ENCODE measurements at regions not wholly inside any gene's neighbourhood (a gene's known extent, or its start where the extent isn't known, plus 50 kb on each side); places are given as distances from the start of the nearest gene placed in this dataset.

DNA sequence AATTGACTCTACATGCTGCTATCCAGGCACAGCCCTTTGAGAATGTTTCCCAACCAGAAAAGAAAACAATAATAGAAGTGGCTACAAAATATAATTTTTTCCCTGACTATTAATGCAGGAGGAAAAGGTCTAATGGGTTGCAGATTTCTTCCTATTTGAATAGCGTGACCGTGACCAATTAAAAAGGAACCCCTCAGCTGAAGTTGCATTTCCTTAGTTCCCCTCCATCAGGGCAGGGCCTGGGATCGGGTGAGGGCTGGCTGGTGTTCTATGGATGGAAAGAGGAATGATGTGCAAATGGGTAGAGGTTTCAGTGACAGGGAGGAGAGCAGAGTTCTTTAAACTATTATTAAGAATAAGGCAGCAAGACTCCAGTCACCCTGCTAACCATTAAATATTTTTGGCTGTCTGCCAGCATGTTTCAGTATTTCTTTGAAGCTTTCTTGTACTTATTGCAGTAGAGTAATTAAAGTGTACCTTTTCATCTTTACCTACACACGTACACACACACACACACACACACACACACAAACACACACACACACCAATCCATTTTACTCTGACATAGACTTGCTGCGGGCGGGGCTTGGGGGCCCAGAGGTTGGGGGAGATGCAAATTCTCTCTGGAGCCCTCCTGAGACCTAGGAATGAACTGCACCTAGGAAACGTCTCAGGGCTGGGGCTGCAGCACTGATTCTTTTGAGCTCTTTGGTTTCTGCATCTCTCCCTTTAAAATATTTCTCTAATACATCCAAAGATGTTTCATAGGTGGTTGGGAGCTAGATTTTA is 154.8 kb upstream of the SLC35B3 start:
- Mint-ChIP-seq H3K9me3 (peaks cover 12% of the 10 kb centered on the region), H3K36me3 (ENCODE audit: low read depth) (no peaks in the 10 kb centered on the region), H3K27me3 (ENCODE audit: low read depth) (no peaks in the 10 kb centered on the region), H3K27ac (peak overlapping the region; percentile 46 to 74 (median 72)), H3K4me3 (no peak overlapping the region), H3K4me1 (peaks cover 12% of the 10 kb centered on the region)
- TF ChIP-seq, protein P1, sequence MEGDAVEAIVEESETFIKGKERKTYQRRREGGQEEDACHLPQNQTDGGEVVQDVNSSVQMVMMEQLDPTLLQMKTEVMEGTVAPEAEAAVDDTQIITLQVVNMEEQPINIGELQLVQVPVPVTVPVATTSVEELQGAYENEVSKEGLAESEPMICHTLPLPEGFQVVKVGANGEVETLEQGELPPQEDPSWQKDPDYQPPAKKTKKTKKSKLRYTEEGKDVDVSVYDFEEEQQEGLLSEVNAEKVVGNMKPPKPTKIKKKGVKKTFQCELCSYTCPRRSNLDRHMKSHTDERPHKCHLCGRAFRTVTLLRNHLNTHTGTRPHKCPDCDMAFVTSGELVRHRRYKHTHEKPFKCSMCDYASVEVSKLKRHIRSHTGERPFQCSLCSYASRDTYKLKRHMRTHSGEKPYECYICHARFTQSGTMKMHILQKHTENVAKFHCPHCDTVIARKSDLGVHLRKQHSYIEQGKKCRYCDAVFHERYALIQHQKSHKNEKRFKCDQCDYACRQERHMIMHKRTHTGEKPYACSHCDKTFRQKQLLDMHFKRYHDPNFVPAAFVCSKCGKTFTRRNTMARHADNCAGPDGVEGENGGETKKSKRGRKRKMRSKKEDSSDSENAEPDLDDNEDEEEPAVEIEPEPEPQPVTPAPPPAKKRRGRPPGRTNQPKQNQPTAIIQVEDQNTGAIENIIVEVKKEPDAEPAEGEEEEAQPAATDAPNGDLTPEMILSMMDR (IDR thresholded peaks at IDR 0.05; ENCODE audit: unreplicated experiment in 3 of 3): peak in 1 of 3 experiments; percentile 22

DNA sequence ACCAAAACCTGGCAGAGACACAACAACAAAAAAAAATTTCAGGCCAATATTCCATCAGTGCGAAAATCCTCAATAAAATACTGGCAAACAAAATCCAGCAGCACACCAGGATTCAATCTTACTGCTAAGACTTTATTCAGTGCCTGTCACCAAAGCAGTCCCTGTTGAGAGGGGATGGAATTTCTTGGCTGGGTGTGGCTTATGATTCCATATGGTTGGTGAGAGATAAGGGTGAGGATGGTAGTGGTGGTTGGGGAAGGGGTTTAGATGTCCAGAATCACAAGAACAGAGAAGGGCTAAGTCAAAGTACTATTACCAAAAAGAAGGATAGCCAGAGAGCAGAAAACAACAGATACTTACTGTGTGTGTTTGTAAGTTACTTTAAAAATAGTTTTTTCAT is 152.8 kb upstream of the SLC35B3 start:
- TF ChIP-seq, protein P1 (IDR thresholded peaks at IDR 0.05; ENCODE audit: unreplicated experiment in 3 of 3): no peak
- H3K27ac Mint-ChIP-seq: no peak overlapping the region
- no peak overlapping the region for H3K4me3 Mint-ChIP-seq
- H3K9me3 Mint-ChIP-seq: peaks cover 8% of the 10 kb centered on the region
- peaks cover 12% of the 10 kb centered on the region for H3K4me1 Mint-ChIP-seq
- no peaks in the 10 kb centered on the region for H3K27me3 Mint-ChIP-seq (ENCODE audit: low read depth)
- no peaks in the 10 kb centered on the region for H3K36me3 Mint-ChIP-seq (ENCODE audit: low read depth)

DNA sequence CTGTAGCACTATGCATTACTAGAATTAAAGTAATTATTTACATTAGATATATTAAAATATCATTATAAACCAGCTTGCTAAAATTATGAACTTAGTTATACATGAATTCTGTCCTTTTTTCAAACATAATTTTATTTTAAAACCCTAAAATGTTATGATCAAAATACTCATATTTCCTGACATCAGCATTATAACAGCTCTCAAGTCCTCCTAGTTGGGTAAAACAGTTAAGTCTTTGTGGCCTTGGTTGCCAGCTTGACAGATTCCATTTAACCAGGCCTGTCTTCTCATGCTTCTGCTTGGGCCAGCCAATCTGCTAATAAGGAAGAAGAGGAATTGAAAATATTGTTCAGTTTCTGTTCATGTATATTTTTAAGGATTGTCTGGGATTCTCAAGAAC is 147.9 kb upstream of the SLC35B3 start:
- Mint-ChIP-seq H3K27me3 (ENCODE audit: low read depth) (no peaks in the 10 kb centered on the region), H3K9me3 (no peaks in the 10 kb centered on the region), H3K4me1 (no peaks in the 10 kb centered on the region), H3K36me3 (ENCODE audit: low read depth) (no peaks in the 10 kb centered on the region), H3K27ac (no peak overlapping the region), H3K4me3 (no peak overlapping the region)
- TF ChIP-seq, protein P1 (IDR thresholded peaks at IDR 0.05; ENCODE audit: unreplicated experiment in 3 of 3): no peak

DNA sequence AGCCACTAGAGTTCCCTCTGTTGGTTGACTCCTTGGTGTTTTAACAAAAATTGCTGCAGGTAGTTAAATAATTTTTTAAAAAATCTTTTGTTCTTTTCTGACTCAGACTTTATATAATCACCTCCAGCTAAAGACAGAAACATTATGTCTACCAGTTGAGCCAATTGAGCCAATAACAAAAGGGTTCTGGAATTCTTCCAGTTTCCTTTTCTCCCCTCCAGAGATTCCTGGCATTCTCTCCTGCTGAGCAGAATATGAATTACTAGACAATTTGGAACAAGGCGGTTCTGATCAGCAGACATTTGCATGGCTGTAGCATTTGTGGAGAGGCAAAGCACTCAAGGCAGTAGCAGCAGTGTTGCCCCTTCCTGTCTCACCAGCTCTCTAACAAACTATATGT is 144.0 kb upstream of the SLC35B3 start:
- TF ChIP-seq, protein P1 (IDR thresholded peaks at IDR 0.05; ENCODE audit: unreplicated experiment in 3 of 3): no peak

DNA sequence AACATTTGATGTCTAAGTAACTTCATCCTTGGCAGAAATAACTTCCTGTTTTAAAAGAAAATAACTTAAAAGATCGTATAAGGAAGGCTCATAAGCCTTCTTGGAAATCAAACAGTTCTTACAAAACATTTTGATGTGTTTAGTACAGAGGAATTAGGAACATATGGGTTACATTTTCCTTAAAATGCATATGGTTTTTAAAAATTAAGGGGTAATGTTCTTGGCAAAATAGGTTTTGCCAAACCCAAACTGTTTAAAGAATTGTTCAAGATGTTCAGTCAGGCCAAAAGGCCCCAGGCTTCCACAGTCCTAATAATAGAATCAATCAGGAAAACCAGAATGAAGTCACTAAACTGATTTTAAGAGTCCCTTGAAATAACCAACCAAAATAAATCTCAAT is 142.7 kb upstream of the SLC35B3 start:
- Mint-ChIP-seq H3K4me1 (no peaks in the 10 kb centered on the region), H3K36me3 (ENCODE audit: low read depth) (no peaks in the 10 kb centered on the region), H3K27ac (no peak overlapping the region), H3K4me3 (no peak overlapping the region), H3K9me3 (no peaks in the 10 kb centered on the region), H3K27me3 (ENCODE audit: low read depth) (no peaks in the 10 kb centered on the region)
- TF ChIP-seq, protein P1 (IDR thresholded peaks at IDR 0.05; ENCODE audit: unreplicated experiment in 3 of 3): no peak

More for the DNA sequence above, 144.0 kb upstream of the SLC35B3 start:
- Mint-ChIP-seq H3K36me3 (ENCODE audit: low read depth) (no peaks in the 10 kb centered on the region), H3K27ac (no peak overlapping the region), H3K9me3 (no peaks in the 10 kb centered on the region), H3K4me1 (no peaks in the 10 kb centered on the region), H3K4me3 (no peak overlapping the region), H3K27me3 (ENCODE audit: low read depth) (no peaks in the 10 kb centered on the region)

Data from nephron (organoid).